Tibial artery (tissue), 4 donors: ENCODE measurements at regions not wholly inside any gene's neighbourhood (a gene's known extent, or its start where the extent isn't known, plus 50 kb on each side); places are given as distances from the start of the nearest gene placed in this dataset.

ENCODE experiments used
- DNase-seq, 2 donors: peaks; one replicate each; pipeline ENCODE4 v3.0.0-alpha.2; 2019
- H3K27ac ChIP-seq, 2 donors: fragments of 200-600 bp; sonication (generic) in 1 of 2; 1 replicate in 1 of 2; 2 replicates in 1 of 2; pipeline ENCODE4 v1.5.1; 2018 to 2019; ENCODE audit warnings: mild to moderate bottlenecking in 1 of 2
- H3K27me3 ChIP-seq, 2 donors: fragments of 200-600 bp; sonication (generic) in 1 of 2; one replicate each; pipeline versions ENCODE4 v1.5.1 to v1.6.0; 2016 to 2019
- H3K36me3 ChIP-seq, 3 donors: fragments of 200-600 bp; sonication (generic) in 2 of 3; one replicate each; pipeline ENCODE4 v1.5.1; 2016 to 2019; ENCODE audit warnings: mild to moderate bottlenecking in 2 of 3
- H3K4me1 ChIP-seq, 4 donors: fragments of 200-600 bp; sonication (generic) in 2 of 4; 1 replicate in 3 of 4; 2 replicates in 1 of 4; pipeline ENCODE4 v1.5.1; 2016 to 2019
- H3K4me3 ChIP-seq, 2 donors: fragments of 200-600 bp; sonication (generic) in 1 of 2; 1 replicate in 1 of 2; 2 replicates in 1 of 2; pipeline ENCODE4 v1.5.1; 2018 to 2019; ENCODE audit warnings: mild to moderate bottlenecking in 2 of 2
- H3K9me3 ChIP-seq, 3 donors: fragments of 200-600 bp; sonication (generic) in 1 of 3; one replicate each; pipeline ENCODE4 v1.5.1; 2016 to 2019
- CTCF ChIP-seq, 2 experiments: fragments of 200-600 bp in 1 of 2; fragments of 450-650 bp in 1 of 2; IDR thresholded peaks; one replicate each; pipeline ENCODE4 v1.5.1; 2017 to 2019; ENCODE audit warnings: antibody characterized with exemption in 2 of 2, mild to moderate bottlenecking in 1 of 2, moderate library complexity in 1 of 2
- intact Hi-C: fragments of 100-400 bp; cut with DNase I; formaldehyde crosslinking; loops from one replicate; pipeline ENCODE4 v1.15.0; 2023; ENCODE audit warnings: low total_unique reads

- Histone ChIP-seq H3K4me3 (no peak overlapping the region), H3K27me3 (no peaks in the 10 kb centered on the region), H3K4me1 (peaks cover 0 to 8% (median 0%) of the 10 kb centered on the region in 4 donors), H3K9me3 (no peaks in the 10 kb centered on the region), H3K27ac (no peak overlapping the region), H3K36me3 (no peaks in the 10 kb centered on the region)
- intact Hi-C loops: no loop called here
- TF ChIP-seq CTCF (IDR thresholded peaks at IDR 0.05): no peak
- no peak for DNase-seq
These were observed 157.1 kb downstream of the TLE1 start for GRCh38 chr9:81532251-81532650.

DNA sequence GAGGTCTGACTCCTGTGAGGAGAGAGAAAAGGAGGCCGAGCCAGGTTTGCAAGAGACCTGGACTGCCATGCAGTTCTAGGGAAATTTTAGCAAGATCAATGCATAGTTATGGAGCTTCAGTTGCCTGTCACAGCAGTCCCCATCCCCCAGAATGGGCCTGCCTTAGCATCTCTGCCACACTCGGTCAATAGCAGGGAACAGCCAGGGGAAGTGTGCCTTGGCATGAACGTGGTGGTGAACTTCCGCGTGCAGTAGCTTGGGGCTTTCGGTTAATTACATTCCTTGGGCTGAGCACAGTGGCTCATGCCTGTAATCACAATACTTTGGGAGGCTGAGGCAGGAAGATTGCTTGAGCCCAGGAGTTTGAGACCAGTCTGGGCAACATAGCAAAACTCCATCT, 157.8 kb downstream of the TLE1 start:
- no peak for DNase-seq
- no peaks in the 10 kb centered on the region for H3K36me3 ChIP-seq
- TF ChIP-seq CTCF (IDR thresholded peaks at IDR 0.05): no peak
- no peak overlapping the region for H3K27ac ChIP-seq
- intact Hi-C loops: no loop called here
- peaks cover 0 to 8% (median 0%) of the 10 kb centered on the region in 4 donors for H3K4me1 ChIP-seq
- no peaks in the 10 kb centered on the region for H3K9me3 ChIP-seq
- H3K4me3 ChIP-seq: no peak overlapping the region
- no peaks in the 10 kb centered on the region for H3K27me3 ChIP-seq

GRCh38 chr9:81530846-81531245, 158.5 kb downstream of the TLE1 start:
- no peak for DNase-seq

DNA sequence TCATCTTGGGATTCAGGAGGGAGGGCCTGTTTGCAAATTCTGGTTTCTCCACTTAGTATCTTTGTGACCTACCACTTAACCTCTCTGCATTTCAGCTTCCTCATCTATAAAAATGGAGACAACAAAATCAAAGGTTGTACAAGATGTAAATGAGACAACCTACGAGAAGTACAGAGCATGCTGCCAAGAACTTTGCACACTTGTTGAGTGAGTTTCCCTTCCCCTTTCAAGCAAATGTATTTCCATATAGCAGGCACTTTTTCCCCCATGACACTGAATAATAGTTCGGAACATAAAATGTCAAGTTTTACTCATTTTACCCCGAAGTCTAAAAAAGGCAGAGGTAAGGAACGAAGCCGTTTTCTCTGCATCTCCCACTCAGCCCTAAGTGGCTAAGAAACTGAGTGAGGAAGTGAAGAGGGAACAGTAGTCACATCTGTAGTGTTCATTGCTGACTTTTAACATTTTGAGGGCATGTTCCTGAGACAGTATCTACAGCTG, 159.0 kb downstream of the TLE1 start:
- Histone ChIP-seq H3K4me1 (peaks cover 0 to 8% (median 0%) of the 10 kb centered on the region in 4 donors), H3K4me3 (no peak overlapping the region), H3K9me3 (no peaks in the 10 kb centered on the region), H3K27ac (no peak overlapping the region), H3K27me3 (no peaks in the 10 kb centered on the region), H3K36me3 (no peaks in the 10 kb centered on the region)
- intact Hi-C loops: no loop called here
- no peak for DNase-seq
- TF ChIP-seq CTCF (IDR thresholded peaks at IDR 0.05): no peak

More at GRCh38 chr9:81530846-81531245, 158.5 kb downstream of the TLE1 start:
- peaks cover 0 to 8% (median 0%) of the 10 kb centered on the region in 4 donors for H3K4me1 ChIP-seq
- no peak overlapping the region for H3K27ac ChIP-seq
- intact Hi-C loops: no loop called here
- H3K4me3 ChIP-seq: no peak overlapping the region
- H3K9me3 ChIP-seq: no peaks in the 10 kb centered on the region
- H3K27me3 ChIP-seq: no peaks in the 10 kb centered on the region
- no peaks in the 10 kb centered on the region for H3K36me3 ChIP-seq
- TF ChIP-seq CTCF (IDR thresholded peaks at IDR 0.05): no peak

GRCh38 chr9:81529556-81530193, 159.7 kb downstream of the TLE1 start:
- no peak for TF ChIP-seq CTCF (IDR thresholded peaks at IDR 0.05)
- Histone ChIP-seq H3K4me3 (no peak overlapping the region), H3K4me1 (peaks cover 0 to 8% (median 0%) of the 10 kb centered on the region in 4 donors), H3K36me3 (no peaks in the 10 kb centered on the region), H3K27ac (no peak overlapping the region), H3K27me3 (no peaks in the 10 kb centered on the region), H3K9me3 (no peaks in the 10 kb centered on the region)
- DNase-seq: peak in 1 of 2 donors; percentile 68
- intact Hi-C loops: no loop called here
